GM04504 (cell line): ENCODE measurements at regions not wholly inside any gene's neighbourhood (a gene's known extent, or its start where the extent isn't known, plus 50 kb on each side); places are given as distances from the start of the nearest gene placed in this dataset.
"Not testable (repeated sequence)": the region's sequence is repeated elsewhere in the genome, so short reads cannot be mapped to it uniquely, and the experiment has no call there.

Experiments
- DNase-seq: peaks from one replicate; pipeline ENCODE4 v3.0.0-alpha.2; 2012; ENCODE audit warnings: low read depth

DNA sequence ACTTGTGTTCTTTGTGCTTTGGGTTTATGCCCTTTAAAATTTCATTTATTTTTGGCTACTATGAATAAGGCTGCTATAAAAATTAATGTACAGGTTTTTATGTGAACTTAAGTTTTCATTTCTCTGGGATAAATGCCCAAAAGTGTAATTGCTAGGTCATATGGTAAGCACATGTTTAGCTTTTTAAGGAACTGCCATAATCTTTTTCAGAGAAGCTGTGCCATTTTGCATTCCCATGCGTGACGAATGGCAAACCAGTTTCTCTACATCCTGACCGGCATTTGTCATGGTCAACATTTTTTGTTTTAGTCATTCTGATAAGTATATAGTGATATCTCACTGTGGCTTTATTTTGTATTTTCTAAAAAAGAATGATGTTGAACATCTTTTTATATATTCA is 236.0 kb upstream of the SGK1 start:
- peak; percentile 70 for DNase-seq

DNA sequence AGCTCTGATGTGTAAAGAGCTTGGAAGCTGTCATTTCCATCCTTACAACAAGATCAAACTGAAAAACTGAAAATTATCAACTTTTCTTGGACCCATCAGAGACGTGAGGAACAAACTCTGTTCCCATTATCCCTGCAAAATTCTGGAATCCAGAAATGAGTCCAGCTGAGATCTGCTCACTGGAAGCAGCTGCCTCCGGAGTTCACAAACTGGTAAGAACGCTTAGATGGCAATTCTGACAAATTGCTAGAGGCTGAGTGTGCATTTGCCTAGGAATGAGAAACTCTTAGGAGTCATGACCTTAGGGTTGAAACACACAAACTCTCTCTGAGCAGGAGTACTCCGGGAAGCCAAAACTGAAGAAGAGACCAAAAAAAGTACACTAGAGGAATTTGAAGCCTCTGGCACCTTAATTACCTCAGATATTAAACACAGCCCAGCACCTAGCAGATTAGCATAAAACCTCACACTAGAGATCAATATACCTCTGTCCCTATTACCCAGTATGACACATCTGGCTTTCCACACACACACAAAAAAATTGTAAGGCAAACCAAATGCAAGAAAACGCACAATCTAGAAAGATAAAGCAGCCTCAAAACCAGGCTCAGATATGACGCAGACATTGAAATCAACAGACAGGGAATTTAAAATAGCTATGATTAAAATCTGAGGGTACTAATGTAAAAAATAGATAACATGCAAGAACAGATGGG is 233.5 kb upstream of the SGK1 start:
- DNase-seq = peak; percentile 52

DNA sequence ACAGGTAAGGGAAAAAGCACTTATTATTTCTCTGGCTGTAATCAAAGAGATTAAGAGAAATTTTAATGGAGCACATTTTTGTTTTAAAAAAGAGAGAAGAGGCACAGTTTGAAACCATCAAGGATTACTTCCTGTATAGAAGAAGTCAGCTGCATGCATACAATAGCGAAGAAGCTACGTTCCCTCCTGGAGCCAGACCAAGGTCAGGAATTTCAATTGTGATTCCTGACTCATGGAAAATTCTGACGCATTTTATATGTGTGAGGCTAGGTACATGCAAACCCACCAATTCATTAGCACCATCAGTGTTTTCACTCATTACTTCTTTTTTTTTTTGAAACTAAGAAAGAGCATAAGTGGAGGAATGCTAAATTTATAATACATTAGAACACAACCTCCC is 232.7 kb upstream of the SGK1 start:
- no peak for DNase-seq

DNA sequence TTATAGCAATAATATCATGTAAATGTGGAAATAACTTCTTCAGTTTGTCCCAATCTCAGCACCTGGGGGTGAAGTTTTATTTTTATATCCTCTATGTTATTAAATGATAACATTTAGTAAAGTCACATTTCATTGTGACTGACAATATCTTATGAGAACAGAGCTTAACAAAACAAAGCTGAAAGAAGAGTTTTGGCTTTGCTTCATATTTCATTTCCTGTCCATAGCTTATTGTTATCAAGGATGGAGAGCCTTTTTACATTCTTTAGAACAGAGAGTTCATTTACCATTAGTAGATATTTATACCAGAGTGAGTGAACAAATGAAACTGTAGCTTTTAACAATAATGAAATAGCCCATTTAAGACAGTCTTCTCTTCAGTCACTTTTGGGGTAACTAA is 231.9 kb upstream of the SGK1 start:
- no peak for DNase-seq

DNA sequence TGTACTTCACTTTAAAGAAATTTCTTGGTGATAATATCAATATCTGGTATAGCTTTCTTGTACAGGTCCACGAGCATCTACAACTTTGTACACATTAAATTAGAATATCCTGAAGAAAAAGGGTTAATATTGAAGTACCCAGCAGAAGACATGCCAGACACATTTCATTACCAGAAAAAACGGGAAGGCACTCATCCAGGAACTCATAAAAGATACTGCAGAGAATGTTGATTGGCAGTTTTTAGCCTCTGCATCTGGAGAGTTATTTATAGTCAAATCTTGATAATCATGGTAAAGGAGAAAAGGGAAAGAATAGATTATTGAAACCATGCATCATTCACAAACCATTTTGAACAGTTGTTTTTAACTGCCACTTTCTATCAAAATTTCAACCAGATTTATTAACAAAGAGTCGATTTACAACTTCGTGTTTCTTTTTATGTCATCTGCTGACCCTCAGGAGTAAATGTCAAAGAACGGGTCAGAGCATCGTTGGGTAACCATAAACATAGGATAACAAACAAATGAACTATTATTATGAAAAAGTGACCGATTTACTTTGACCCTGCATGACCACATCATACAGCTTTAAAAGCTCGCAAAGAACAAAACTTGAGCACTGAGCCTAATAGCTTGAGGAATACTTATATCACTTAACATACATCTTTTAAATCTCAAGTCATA is 229.2 kb upstream of the SGK1 start:
- no peak for DNase-seq

DNA sequence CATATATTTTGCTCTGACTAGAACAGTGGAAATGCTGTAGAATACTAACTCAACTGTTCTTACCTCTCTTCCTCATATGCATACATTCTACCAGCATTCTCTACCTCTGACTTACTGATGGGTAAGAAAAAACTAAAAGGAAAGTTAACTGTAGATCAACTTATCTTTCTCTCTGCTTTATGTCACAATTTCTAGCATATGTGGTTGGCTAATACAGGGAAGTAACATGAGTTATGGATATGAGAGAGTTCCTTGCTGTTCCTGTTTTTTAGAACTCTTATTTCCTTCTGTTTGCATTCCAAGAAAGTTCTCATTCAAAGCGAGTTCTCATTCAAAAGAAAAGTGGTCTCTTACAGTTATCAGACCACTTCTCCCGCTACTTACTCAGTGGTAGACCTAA is 226.8 kb upstream of the SGK1 start:
- DNase-seq = no peak

DNA sequence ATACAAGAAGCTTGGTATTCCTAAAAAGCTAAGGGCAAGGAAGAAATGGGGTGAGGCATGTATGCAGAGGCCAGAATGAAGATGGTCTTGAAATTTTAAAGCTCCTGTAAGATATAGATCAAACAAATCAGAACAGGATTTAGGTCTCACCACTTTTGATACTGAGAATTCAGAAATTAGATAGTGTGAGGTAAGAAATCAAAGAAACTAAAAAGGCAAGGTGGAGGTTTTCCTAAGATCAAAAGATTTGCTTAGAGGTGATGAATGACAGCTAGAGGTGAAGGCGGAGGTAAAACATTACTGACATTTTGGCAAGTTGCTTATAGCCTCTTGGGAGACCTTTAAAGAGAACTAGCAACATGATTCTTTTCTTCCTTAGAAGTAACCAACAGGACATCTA is 225.2 kb upstream of the SGK1 start:
- DNase-seq = no peak

DNA sequence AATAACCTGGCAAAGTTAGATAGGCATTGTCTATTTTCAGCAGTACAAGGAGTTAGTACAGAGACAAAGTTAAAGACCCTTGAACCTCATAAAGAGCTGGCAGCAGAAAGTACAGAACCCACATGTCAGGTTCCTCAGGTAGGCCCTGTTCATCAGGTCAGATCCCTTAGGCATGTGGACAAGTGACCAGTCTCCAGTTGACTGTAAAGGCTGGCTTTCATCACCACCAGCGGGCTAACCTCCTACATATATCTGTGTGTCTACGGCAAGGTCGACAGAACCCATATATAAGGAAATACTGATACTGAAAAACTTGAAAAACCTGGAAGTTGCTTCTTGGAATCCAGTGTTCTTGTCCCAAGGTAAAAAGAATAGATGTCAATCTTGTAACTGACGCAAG is 223.1 kb upstream of the SGK1 start:
- no peak for DNase-seq

DNA sequence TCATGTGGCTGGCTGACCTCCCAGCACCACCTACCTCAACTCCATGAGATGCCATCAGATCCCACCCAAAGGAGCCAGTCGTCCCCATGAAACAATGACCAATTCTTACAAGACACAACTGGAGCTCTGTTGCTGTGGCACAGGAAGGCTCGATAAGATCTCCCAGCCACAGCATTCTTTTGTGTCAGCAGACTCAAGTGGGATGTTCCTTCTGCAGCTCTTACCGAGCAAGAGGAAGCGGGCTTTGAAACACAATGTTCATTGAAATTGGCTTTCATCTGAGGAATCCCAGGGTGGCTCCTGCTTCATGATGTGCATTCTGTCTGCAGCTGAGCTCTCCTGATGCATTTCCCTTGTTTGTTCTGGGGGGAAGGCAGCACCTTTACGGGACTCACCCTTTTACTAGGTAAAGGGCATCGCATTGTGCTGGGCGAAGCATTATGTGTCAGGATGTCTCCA is 222.0 kb upstream of the SGK1 start:
- no peak for DNase-seq

DNA sequence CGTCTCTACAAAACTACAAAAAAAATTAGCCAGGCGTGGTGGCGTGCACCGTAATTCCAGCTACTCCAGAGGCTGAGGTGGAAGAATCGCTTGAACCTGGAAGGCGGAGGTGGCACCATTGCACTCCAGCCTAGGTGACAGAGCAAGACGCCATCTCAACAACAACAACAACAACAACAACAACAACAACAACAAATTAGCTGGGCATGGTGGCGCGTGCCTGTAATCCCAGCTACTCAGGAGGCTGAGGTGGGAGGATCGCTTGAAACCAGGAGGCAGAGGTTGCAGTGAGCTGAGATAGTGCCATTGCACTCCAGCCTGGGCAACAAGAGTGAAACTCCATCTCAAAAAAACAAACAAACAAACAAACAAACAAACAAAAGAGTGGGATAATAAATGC is 219.9 kb upstream of the SGK1 start:
- DNase-seq = not testable (repeated sequence)

DNA sequence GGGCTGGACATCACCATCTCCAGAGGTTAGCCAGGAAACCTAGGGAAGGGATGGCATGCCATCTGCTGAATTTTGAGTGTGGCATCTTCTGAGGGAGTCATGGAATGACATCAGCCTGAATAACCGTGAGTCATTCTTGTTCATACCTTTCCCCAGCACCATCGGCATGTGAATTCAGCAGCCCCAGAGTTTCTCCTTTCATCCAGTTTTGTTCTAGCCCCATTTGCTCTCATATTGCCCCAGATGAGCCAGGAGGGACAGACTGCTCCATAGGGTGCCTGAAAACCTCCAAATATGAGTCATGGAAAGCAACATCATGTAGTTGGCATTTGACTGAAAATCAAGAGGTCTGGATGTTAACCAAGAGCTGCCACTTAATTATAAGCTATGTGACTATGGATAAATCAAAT is 219.2 kb upstream of the SGK1 start:
- peak; percentile 78 for DNase-seq

DNA sequence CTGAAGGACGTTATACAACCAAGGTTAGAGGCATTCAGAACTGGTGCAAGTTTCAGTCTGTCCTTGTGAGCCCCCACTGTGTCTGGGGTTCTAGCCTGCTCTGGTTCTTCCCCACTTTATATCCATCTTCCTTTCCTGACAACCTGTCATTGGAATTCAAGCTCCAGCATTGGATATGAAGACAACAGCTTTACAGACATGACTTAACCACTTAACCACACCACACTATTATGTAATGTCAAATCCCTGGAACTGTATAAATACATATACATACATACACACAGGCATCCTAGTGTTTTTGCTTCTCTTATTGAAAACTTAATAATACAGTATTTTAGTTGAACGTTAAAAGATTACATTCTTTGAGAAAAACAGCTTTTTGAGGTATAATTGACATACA is 217.9 kb upstream of the SGK1 start:
- DNase-seq = no peak

DNA sequence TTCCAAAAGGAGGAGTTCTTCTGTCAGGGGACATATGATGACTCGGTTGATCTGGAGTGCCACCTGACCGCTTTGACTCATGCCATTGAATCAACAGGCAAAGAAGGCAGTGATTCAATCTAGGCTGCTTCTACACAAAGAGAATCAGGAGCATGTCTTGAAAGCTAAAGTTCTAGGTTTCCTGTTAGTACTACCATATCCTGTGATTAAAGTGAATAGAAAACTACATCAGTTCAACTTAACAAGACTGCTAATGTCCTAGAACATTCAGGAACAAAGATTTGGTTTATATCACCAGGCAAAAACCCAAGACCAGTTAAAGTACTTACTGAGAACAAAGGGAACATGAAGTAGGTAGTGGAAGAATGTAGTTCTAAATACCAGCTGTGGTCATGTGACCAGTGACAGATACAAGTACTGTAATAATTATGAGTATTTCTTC is 216.8 kb upstream of the SGK1 start:
- no peak for DNase-seq

DNA sequence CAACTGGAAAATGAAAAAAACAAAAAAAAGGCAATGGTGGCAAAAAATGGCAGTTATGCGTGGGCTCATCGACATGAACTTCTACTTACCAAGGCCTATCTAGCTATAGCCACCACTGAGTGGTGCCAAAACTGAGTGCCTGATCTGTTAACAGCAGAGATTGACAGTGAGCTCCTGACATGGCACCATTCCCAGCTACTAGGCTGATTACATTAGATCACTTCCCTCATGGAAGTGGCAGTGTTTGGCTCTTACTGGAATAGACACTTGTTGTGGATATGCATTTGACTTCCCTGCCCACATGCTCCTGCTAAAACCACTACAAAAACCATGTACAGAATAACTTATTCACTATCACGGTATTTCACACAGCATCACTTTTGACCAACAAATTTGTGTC is 216.1 kb upstream of the SGK1 start:
- no peak for DNase-seq

DNA sequence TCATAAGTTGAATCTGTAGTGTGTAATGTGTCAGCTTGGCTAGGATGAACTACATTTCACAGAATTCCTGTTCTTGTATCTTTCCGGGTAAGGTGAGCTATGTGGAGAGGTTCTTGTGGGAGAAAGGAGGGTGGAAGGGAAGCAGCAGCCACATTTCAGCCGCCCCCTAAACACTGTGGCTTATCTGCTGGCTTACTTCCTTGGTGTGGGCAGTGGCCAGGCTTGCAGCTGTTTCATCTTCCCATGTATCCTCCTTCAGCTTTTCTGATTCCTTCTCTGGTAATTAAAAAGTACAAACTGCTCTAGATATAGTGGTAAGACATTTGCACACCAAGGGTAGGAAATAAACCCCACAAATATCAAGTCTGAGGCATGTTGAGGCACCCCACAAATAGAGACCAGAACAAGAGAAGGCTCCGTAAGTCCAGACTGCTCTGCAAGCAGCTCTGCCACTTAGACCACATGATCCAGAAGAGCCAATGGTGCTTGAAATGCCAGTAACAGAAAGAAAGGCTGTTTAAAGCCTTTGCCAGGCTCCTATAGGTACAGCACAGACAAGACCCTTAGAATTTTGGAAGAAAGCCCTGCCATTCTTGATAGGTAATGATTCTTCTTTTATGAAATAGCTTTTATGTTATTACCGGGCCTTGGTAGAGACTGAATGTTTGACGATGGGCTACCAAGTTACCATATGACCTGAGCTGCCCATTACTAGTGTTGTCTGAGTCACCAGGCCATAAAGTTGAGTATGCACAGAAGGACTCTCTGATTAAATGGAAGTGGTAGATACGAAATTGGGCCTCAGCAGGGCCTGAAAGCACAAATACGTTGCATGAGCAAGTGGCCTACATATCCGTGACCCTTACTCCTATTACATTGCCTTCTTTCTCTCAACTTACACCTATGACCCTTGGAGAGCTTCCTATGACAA is 215.0 kb upstream of the SGK1 start:
- no peak for DNase-seq

DNA sequence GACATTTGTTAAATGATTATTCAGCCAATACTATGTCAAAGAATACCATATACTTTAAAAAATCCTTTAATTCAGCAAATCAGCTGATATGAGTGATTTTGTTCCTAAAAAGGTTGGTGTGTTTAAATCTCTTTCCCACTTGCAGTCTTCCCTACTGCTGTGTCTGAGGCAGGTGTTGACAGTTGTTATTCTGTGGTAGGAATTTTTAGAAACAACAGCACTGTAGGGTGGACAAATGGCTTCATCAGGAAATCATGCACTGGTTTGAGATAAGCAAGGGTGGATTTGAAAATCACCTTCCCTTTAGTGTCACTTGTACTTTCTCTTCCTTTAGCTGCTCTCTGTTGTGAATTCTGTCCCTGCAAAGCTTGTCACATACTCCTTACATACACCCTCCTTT is 213.7 kb upstream of the SGK1 start:
- DNase-seq = no peak

DNA sequence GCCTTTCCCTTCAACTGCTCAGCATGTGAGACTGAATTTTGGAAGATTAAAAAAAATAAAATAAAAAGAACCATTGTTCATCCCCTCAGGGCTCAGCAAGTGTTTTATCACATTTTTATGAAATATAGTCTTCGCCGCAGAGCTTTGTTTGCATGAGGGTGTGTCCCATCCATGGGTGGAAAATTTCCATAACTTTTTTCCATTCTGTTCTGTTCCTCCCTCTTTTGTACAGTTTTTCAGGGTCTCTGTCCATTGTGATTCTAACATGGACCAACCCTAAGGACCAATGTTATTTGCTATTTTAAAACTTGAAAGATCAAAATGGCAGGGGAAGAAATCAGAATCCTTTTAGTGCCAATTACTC is 213.3 kb upstream of the SGK1 start:
- DNase-seq = no peak

DNA sequence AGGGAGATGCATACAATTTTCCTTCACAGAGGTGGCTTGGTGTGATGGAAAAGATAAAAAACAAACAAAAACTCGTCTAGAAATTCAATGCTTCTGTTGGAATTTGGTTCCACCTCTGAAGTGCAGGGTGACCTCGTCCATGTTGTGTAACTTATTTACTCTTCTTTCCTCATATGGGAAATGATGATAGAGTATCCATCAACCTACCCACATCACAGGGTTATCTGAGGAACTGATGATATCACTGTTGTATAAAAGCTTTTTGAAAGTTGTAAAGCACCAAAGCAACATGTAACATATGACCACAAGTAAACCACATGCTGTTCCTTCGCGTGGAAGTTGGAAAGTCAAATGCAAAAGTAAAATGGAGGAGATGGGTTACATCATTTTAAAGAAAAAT is 212.0 kb upstream of the SGK1 start:
- no peak for DNase-seq

DNA sequence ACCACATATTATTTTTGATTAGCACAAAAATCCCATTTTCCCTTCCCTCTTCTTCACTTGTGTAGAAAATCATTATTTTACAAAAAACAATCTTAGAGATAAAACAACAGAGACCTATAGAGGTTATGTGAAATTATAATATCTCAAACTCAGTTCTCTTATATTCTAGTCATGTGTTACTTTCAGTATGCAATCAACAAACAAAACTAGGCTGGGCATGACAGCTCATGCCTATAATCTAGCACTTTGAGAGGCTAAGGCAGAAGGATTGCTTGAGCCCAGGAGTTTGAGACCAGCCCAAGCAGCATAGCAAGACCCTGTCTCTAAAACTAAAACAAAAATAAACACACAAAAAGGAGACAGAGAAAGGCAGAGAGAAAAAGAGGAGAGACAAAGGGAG is 211.4 kb upstream of the SGK1 start:
- no peak for DNase-seq

DNA sequence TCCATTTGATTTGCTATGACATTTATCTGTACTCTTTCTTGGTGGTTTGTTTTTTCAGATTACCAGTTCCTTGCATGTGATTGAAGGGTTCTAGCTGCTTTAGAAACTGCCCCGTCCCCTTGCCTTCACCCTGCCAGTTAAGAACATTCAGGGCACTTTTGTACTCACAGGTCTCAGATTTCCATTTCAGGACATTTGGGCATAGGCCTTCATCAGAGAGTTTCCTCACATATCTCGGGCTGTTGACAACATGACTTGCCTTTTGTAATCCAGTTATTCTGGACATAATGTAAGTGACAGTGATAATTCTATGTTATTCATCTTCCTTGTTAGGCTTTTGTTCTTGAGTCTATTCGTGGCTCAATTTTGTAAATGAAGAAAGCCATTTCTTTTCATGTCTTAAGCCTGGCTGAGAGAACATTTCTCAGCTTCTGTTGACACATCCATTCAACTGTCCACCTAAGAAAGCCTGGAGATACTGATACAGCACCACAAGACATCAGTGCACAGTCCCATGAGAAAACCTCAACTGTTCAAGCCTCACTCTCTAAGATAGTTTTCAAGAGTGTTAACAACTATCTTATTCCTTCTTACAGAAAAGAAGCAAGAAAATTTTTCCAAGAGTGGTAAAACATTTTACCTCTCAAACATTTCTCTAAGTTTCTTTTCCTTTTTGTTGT is 209.3 kb upstream of the SGK1 start:
- DNase-seq = no peak

DNA sequence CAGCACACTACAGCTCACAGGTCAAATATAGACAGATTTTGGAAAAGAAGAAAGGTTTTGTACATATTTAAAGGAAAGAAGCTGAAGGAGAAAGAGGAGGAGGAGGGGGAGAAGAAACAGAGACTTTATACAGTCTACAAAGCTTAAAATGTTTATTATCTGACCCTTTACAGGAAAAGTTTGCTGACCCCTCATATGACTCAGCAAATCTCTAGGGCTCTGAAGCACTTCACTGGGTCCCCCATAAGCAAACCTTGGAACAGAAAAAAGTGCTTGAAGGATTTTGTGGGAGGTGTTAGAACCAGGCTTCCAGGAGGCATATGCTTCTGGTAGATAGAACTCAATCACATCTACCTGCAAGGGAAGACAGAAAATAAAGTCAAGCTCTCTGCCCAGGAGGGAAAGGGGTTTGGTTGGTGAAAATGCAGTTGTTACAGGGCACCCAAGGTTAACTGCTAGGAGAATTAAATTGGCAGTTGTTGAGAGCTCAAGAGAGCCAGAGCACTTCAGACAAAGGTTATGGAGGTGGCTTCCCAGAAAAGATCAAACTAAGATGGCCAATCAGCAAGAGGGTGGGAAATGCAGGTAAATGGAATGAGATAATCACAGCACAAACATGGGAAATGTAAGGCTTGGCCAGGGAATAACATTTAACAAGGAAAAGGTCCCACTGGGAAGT is 207.4 kb upstream of the SGK1 start:
- no peak for DNase-seq
